K562 (cell line): ENCODE measurements at regions not wholly inside any gene's neighbourhood (a gene's known extent, or its start where the extent isn't known, plus 50 kb on each side); places are given as distances from the start of the nearest gene placed in this dataset.

Experiments
- ATAC-seq: fragments of 200-7000 bp; cut with Tn5 transposase; 3 replicates; pipeline ENCODE4 v1.9.1; 2020; ENCODE audit warnings: moderate library complexity
- BruUV-seq: library from RNA; stranded (reverse); fragments of 400-500 nt; replicated peaks from 2 replicates; lab custom pipeline; 2021; lab: Mats Ljungman, UMichigan
- CTCF ChIA-PET: fragments of 300-600 bp; formaldehyde crosslinking; extraction: SDS; loops from one replicate; lab custom pipeline; 2021; ENCODE audit warnings: low intra/inter-chr PET ratio; lab: Yijun Ruan, JAX
- POLR2A ChIA-PET: fragments of 300-600, 350-650 bp; sonication (Branson Sonifier 250); formaldehyde crosslinking; extraction: SDS; loops from one replicate; lab custom pipeline; 2021; ENCODE audit warnings: antibody characterized with exemption, inconsistent platforms; lab: Yijun Ruan, JAX
- DNase-seq, 4 experiments: peaks; one replicate each; pipeline versions ENCODE4 v3.0.0 to v3.0.0-alpha.2; 2011 to 2018; ENCODE audit warnings: low spot score in 3 of 4, mixed read lengths in 3 of 4; ENCODE audit errors: extremely low read depth in 1 of 4
- FAIRE-seq: peaks from 2 replicates; lab custom pipeline; 2011; peaks lifted over from hg19 to GRCh38; lab: Jason Lieb, UNC
- H2AFZ ChIP-seq: 2 replicates; pipeline ENCODE4 v1.6.0; 2011; ENCODE audit warnings: low read depth, low read length, control low read depth, inconsistent platforms
- H3K27ac ChIP-seq: fragments of 200-600 bp; 3 replicates; pipeline ENCODE4 v1.8.0; 2011; ENCODE audit warnings: low read depth, mild to moderate bottlenecking, control low read depth, inconsistent platforms, low read length, moderate library complexity, mixed read lengths; ENCODE audit errors: extremely low read depth
- H3K27me3 ChIP-seq, 2 experiments: fragments of 300-600 bp in 1 of 2; 2 replicates in 1 of 2; 3 replicates in 1 of 2; pipeline versions ENCODE4 v1.6.0 to v1.8.0; 2011; ENCODE audit warnings: inconsistent platforms in 2 of 2, low read length in 2 of 2, mild to moderate bottlenecking in 1 of 2, mixed read lengths in 1 of 2, moderate library complexity in 1 of 2; ENCODE audit not compliant: control insufficient read depth in 2 of 2, insufficient read depth in 2 of 2
- H3K36me3 ChIP-seq: fragments of 300-600 bp; 3 replicates; pipeline ENCODE4 v1.8.0; 2011; ENCODE audit warnings: mild to moderate bottlenecking, low read length, inconsistent platforms; ENCODE audit not compliant: control insufficient read depth, insufficient read depth
- H3K4me1 ChIP-seq, 2 experiments: fragments of 200-600 bp in 1 of 2; replicated peaks in 1 of 2; 2 replicates in 1 of 2; 3 replicates in 1 of 2; pipeline versions ENCODE4 v1.5.1 to v1.8.0; 2011; ENCODE audit warnings: inconsistent platforms in 2 of 2, low read length in 2 of 2, mild to moderate bottlenecking in 1 of 2, mixed read lengths in 1 of 2, moderate library complexity in 1 of 2; ENCODE audit not compliant: control insufficient read depth in 2 of 2, insufficient read depth in 2 of 2
- H3K4me2 ChIP-seq: 2 replicates; pipeline ENCODE4 v1.6.1; 2011; ENCODE audit warnings: low read length, control low read depth, inconsistent platforms, mixed read lengths; ENCODE audit not compliant: insufficient read depth
- H3K4me3 ChIP-seq: fragments of 200-600 bp; sonication (generic), shearing (Covaris generic); 2 replicates; pipeline ENCODE4 v1.5.1; 2016; ENCODE audit warnings: control low read depth, inconsistent platforms
- H3K79me2 ChIP-seq: fragments of 200-600 bp; 3 replicates; pipeline ENCODE4 v1.8.0; 2011; ENCODE audit warnings: low read length, inconsistent platforms; ENCODE audit not compliant: control insufficient read depth, insufficient read depth
- H3K9ac ChIP-seq, 2 experiments: 2 replicates each; pipeline versions ENCODE4 v1.6.0 to v1.6.1; 2011; ENCODE audit warnings: low read depth in 2 of 2, low read length in 2 of 2, control low read depth in 1 of 2, inconsistent platforms in 1 of 2, mild to moderate bottlenecking in 1 of 2, mixed read lengths in 1 of 2; ENCODE audit not compliant: insufficient read depth in 1 of 2
- H3K9me1 ChIP-seq: one replicate; pipeline ENCODE4 v1.6.0; 2011; ENCODE audit warnings: inconsistent platforms, mild to moderate bottlenecking, low read length, moderate library complexity; ENCODE audit not compliant: control insufficient read depth, insufficient read depth
- H3K9me3 ChIP-seq: replicated peaks from 2 replicates; pipeline ENCODE4 v1.5.1; 2011; ENCODE audit warnings: low read depth, low read length, inconsistent platforms; ENCODE audit not compliant: control insufficient read depth, insufficient read depth
- H4K20me1 ChIP-seq: replicated peaks from 2 replicates; pipeline ENCODE4 v1.6.1; 2011; ENCODE audit warnings: low read length, inconsistent platforms, mixed read lengths; ENCODE audit not compliant: control insufficient read depth, insufficient read depth
- CREBBP ChIP-seq: IDR thresholded peaks from one replicate; pipeline ENCODE4 v1.6.1; 2012; ENCODE audit warnings: low read depth, mild to moderate bottlenecking, control low read depth, inconsistent platforms, low read length
- NEUROD1 ChIP-seq: fragments of 150-350 bp; IDR thresholded peaks from 2 replicates; pipeline ENCODE4 v1.6.1; 2014; ENCODE audit warnings: borderline replicate concordance, low read length, low read depth; ENCODE audit not compliant: partially characterized antibody
- NFXL1 ChIP-seq: fragments of 450-650 bp; formaldehyde crosslinking; IDR thresholded peaks from 2 replicates; pipeline ENCODE4 v1.4.0; 2021; ENCODE audit warnings: mild to moderate bottlenecking
- NUFIP1 ChIP-seq: fragments of 450-650 bp; IDR thresholded peaks from 2 replicates; pipeline ENCODE4 v1.6.1; 2018; ENCODE audit not compliant: partially characterized antibody
- POLR2A ChIP-seq: fragments of 450-650 bp; conservative IDR thresholded peaks from 2 replicates; pipeline ENCODE4 v1.6.1; 2016
- RCOR1 ChIP-seq, 2 experiments: IDR thresholded peaks; 2 replicates each; pipeline ENCODE4 v1.6.1; 2012; ENCODE audit warnings: low read depth in 2 of 2, low read length in 2 of 2, borderline replicate concordance in 1 of 2, improper control_type of control experiment in 1 of 2
- SMARCC2 ChIP-seq: fragments of 450-650 bp; IDR thresholded peaks from 2 replicates; pipeline ENCODE4 v1.6.1; 2017; ENCODE audit warnings: antibody characterized with exemption, moderate library complexity, mild to moderate bottlenecking, low read depth
- SMC3 ChIP-seq: conservative IDR thresholded peaks from 2 replicates; pipeline ENCODE4 v1.6.1; 2011; ENCODE audit warnings: low read depth, low read length, improper control_type of control experiment; ENCODE audit not compliant: insufficient read depth
- STAG1 ChIP-seq: sonication (generic); formaldehyde crosslinking; IDR thresholded peaks from 2 replicates; pipeline ENCODE4 v1.5.0; 2020; ENCODE audit warnings: missing genetic modification reagents, borderline replicate concordance
- TEAD4 ChIP-seq, 2 experiments: sonication (generic) in 1 of 2; formaldehyde crosslinking in 1 of 2; IDR thresholded peaks; 2 replicates each; pipeline versions ENCODE4 v1.6.1 to v1.8.0; 2012 to 2022; ENCODE audit warnings: borderline replicate concordance in 1 of 2, inconsistent platforms in 1 of 2, low read length in 1 of 2, mild to moderate bottlenecking in 1 of 2, missing genetic modification reagents in 1 of 2
- TGIF2 ChIP-seq: sonication (generic); formaldehyde crosslinking; IDR thresholded peaks from 2 replicates; pipeline ENCODE4 v1.8.1; 2022; ENCODE audit warnings: mild to moderate bottlenecking, missing genetic modification reagents, moderate library complexity
- TRIM28 ChIP-seq: fragments of 450-650 bp; IDR thresholded peaks from 2 replicates; pipeline ENCODE4 v1.6.1; 2017
- ZNF121 ChIP-seq: sonication (generic); formaldehyde crosslinking; conservative IDR thresholded peaks from 2 replicates; pipeline ENCODE4 v1.8.0; 2022; ENCODE audit warnings: missing genetic modification reagents
- ZNF551 ChIP-seq: fragments of 250-450 bp; sonication (Bioruptor Pico); IDR thresholded peaks from 2 replicates; pipeline ENCODE4 v1.5.0; 2021; ENCODE audit warnings: mild to moderate bottlenecking, moderate library complexity
- ZNF75A ChIP-seq: fragments of 450-650 bp; formaldehyde crosslinking; IDR thresholded peaks from 2 replicates; pipeline ENCODE4 v1.4.0; 2020; ENCODE audit warnings: mild to moderate bottlenecking
- ZSCAN29 ChIP-seq: fragments of 450-650 bp; IDR thresholded peaks from 2 replicates; pipeline ENCODE4 v1.6.1; 2017
- in situ Hi-C: fragments of 300-500 bp; cut with MboI; formaldehyde crosslinking; loops from 4 replicates; pipeline ENCODE4 v1.15.0; 2018; ENCODE audit warnings: inconsistent platforms, mixed read lengths
- intact Hi-C: fragments of 100-400 bp; cut with micrococcal nuclease; formaldehyde crosslinking; loops from 2 replicates; pipeline ENCODE4 v1.14.2; 2022
- TF ChIP-seq, protein P1 (sequence below): fragments of 450-650 bp; IDR thresholded peaks from 2 replicates; pipeline ENCODE4 v1.6.1; 2016; ENCODE audit warnings: mild to moderate bottlenecking
- TF ChIP-seq, protein P2 (sequence below): sonication (generic); formaldehyde crosslinking; IDR thresholded peaks from 2 replicates; pipeline ENCODE4 v1.8.0; 2022; ENCODE audit warnings: missing genetic modification reagents, mild to moderate bottlenecking, borderline replicate concordance
- TF ChIP-seq, protein P3 (sequence below): fragments of 250-450 bp; sonication (Bioruptor Pico); IDR thresholded peaks from 2 replicates; pipeline ENCODE4 v1.8.0; 2021; ENCODE audit warnings: moderate library complexity, mild to moderate bottlenecking, inconsistent platforms

DNA sequence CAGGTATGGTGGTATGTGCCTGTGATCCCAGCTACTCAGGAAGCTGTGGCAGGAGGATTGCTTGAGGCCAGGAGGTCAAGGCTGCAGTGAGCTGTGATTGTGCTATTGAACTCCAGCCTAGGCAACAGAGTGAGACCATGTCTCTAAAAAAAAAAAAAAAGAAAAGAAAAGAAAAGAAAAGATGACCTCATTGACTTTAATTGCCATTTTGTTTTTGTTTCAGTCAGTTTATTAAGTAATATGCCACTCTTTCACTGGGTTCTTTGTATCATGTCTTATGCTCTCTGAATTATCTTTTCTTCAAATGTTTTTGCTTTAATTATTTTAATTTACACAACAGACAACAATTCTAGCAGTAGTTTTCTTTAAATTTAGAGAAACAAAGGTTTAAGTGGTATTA is 293.8 kb downstream of the TSHZ3 start:
- no peak overlapping the region for H3K27ac ChIP-seq
- H4K20me1 ChIP-seq = no peaks in the 10 kb centered on the region
- no peak overlapping the region for H3K9ac ChIP-seq
- no peak for DNase-seq
- H3K9me1 ChIP-seq = no peaks in the 10 kb centered on the region
- ChIA-PET POLR2A (interaction anchor here (0.9 kb wide), 1 partner anchor 8 kb away, joined by 5 read pairs; no protein-coding TSS in a partner anchor), CTCF (interaction anchor here (0.7 kb wide), 1 partner anchor 11 kb away, joined by 3 read pairs; no protein-coding TSS in a partner anchor)
- no peaks in the 10 kb centered on the region for H3K9me3 ChIP-seq
- FAIRE-seq = no peak
- no TSS peak for BruUV-seq
- H3K27me3 ChIP-seq = no peaks in the 10 kb centered on the region
- in situ Hi-C loops (no loop called here), intact Hi-C loops (no loop called here)
- H2AFZ ChIP-seq = no peak overlapping the region
- H3K4me2 ChIP-seq = no peak overlapping the region
- no peaks in the 10 kb centered on the region for H3K4me1 ChIP-seq
- H3K79me2 ChIP-seq = no peaks in the 10 kb centered on the region
- ATAC-seq = no peak
- TF ChIP-seq NUFIP1 (no peak), ZNF551 (CRISPR knock-in tag) (no peak), SMARCC2 (no peak), STAG1 (CRISPR knock-in tag) (no peak), ZNF75A (CRISPR knock-in tag) (no peak), ZNF121 (CRISPR knock-in tag) (no peak), ZSCAN29 (no peak), SMC3 (no peak), RCOR1 (IDR thresholded peaks at IDR 0.05; ENCODE audit: borderline replicate concordance in 1 of 2, low read depth in 2 of 2, low read length in 2 of 2) (no peak), TEAD4 (IDR thresholded peaks at IDR 0.05; ENCODE audit: low read length) (no peak), TEAD4 (CRISPR knock-in tag; IDR thresholded peaks at IDR 0.05; ENCODE audit: borderline replicate concordance) (no peak), NFXL1 (CRISPR knock-in tag) (no peak), NEUROD1 (no peak), CREBBP (no peak), POLR2A (no peak), TGIF2 (CRISPR knock-in tag) (no peak), TRIM28 (no peak)
- TF ChIP-seq, protein P1, sequence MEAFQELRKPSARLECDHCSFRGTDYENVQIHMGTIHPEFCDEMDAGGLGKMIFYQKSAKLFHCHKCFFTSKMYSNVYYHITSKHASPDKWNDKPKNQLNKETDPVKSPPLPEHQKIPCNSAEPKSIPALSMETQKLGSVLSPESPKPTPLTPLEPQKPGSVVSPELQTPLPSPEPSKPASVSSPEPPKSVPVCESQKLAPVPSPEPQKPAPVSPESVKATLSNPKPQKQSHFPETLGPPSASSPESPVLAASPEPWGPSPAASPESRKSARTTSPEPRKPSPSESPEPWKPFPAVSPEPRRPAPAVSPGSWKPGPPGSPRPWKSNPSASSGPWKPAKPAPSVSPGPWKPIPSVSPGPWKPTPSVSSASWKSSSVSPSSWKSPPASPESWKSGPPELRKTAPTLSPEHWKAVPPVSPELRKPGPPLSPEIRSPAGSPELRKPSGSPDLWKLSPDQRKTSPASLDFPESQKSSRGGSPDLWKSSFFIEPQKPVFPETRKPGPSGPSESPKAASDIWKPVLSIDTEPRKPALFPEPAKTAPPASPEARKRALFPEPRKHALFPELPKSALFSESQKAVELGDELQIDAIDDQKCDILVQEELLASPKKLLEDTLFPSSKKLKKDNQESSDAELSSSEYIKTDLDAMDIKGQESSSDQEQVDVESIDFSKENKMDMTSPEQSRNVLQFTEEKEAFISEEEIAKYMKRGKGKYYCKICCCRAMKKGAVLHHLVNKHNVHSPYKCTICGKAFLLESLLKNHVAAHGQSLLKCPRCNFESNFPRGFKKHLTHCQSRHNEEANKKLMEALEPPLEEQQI = no peak
- TF ChIP-seq, protein P2, sequence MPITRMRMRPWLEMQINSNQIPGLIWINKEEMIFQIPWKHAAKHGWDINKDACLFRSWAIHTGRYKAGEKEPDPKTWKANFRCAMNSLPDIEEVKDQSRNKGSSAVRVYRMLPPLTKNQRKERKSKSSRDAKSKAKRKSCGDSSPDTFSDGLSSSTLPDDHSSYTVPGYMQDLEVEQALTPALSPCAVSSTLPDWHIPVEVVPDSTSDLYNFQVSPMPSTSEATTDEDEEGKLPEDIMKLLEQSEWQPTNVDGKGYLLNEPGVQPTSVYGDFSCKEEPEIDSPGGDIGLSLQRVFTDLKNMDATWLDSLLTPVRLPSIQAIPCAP (CRISPR knock-in tag) = no peak
- TF ChIP-seq, protein P3, sequence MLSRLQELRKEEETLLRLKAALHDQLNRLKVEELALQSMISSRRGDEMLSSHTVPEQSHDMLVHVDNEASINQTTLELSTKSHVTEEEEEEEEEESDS (CRISPR knock-in tag) = no peak
- H3K4me3 ChIP-seq = no peak overlapping the region
- H3K36me3 ChIP-seq = no peaks in the 10 kb centered on the region
